SK-N-MC (cell line): ENCODE measurements at regions not wholly inside any gene's neighbourhood (a gene's known extent, or its start where the extent isn't known, plus 50 kb on each side); places are given as distances from the start of the nearest gene placed in this dataset.

Experiments
- EZH2 ChIP-seq: fragments of 200-600 bp; sonication (generic); IDR thresholded peaks from one replicate; pipeline ENCODE4 v1.6.1; 2017; ENCODE audit warnings: antibody characterized with exemption
- FOXP2 ChIP-seq: optimal IDR thresholded peaks from 2 replicates; pipeline ENCODE3; 2011; ENCODE audit warnings: mild to moderate bottlenecking, moderate library complexity; ENCODE audit not compliant: insufficient read depth; ENCODE audit errors: extremely low read length, control extremely low read depth
- POLR2AphosphoS5 ChIP-seq: IDR thresholded peaks from 2 replicates; pipeline ENCODE4 v1.6.1; 2012; ENCODE audit warnings: mild to moderate bottlenecking, low read depth, low read length, borderline replicate concordance

DNA sequence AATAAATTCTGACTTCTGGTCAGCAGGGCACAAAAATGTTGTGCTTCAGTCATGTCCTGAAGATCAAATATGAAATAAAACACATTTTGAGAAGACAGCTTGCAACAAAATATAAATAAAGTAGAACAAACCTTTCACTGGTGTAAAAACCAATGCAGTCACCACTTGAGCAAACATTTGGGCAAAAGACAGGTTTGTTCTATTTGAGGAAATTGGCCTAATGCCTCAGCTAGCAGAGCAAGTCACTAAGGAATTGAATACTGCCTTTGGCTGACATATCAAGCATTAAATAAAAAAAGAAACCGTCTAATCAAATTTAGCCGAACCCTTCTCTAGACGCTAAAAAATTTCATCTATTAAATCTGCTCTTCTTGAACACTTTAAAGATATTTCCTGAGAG lies 475.4 kb upstream of the CNTN3 start:
- TF ChIP-seq EZH2: no peak
- no peak for TF ChIP-seq POLR2AphosphoS5
- no peak for TF ChIP-seq FOXP2
